ENCODE measurements at regions not wholly inside any gene's neighbourhood (a gene's known extent, or its start where the extent isn't known, plus 50 kb on each side); places are given as distances from the start of the nearest gene placed in this dataset.

DNA sequence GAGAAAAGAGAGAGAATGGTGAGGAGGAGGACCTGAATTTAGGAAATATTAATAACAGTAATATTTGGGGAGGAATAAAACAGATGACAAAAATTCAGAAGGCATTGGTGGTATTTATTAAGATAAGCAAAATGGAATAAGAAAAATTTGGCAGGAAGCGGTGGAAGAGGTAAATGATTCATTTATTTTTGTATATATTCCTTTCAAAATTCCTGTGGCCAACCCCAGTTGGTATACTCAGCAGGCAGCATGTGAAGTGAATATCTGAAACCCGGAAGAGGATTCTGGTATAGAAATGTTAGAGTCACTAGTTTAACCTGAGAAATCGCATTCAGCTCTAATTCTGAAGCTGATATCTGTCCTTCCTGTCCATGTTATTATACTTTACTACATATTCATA, 792.0 kb downstream of the KCNJ2 start:
- no peak overlapping the region for H2BK12ac ChIP-seq (ENCODE audit: low read length)
- no peak overlapping the region for H4K12ac ChIP-seq (ENCODE audit: low read depth, low read length)
- no peak overlapping the region for H3K27ac ChIP-seq (ENCODE audit: low read depth, low read length)
- H3K79me1 ChIP-seq (ENCODE audit: low read length), result no peaks in the 10 kb centered on the region
- no peaks in the 10 kb centered on the region for H3K27me3 ChIP-seq (ENCODE audit: insufficient read depth, low read length)
- H3K9me3 ChIP-seq (ENCODE audit: insufficient read depth, low read depth, low read length), result peaks cover 1% of the 10 kb centered on the region
- no peaks in the 10 kb centered on the region for H3K4me1 ChIP-seq (ENCODE audit: control insufficient read depth in 1 of 2, insufficient read depth in 2 of 2, low read length in 2 of 2)
- H3K4ac ChIP-seq (ENCODE audit: low read depth, low read length), result no peak overlapping the region
- no peak for DNase-seq
- no peak overlapping the region for H3K18ac ChIP-seq (ENCODE audit: low read length)
- H3K4me3 ChIP-seq (ENCODE audit: low read depth, low read length), result no peak overlapping the region
- no peak overlapping the region for H3K14ac ChIP-seq (ENCODE audit: low read length)
- no peak overlapping the region for H2BK120ac ChIP-seq (ENCODE audit: insufficient read depth, low read length, poor library complexity)
- H3K23ac ChIP-seq (ENCODE audit: low read length), result no peak overlapping the region
- H3K4me2 ChIP-seq (ENCODE audit: low read length), result no peak overlapping the region
- H3K9ac ChIP-seq (ENCODE audit: low read length), result no peak overlapping the region
- no peak overlapping the region for H2BK5ac ChIP-seq (ENCODE audit: low read depth, low read length, poor library complexity)
- no CpG with 5 or more reads among the region's 3 CpGs for WGBS (ENCODE audit: extremely low coverage, insufficient coverage, insufficient read length)
- H4K91ac ChIP-seq (ENCODE audit: low read depth, low read length), result no peak overlapping the region
- no peaks in the 10 kb centered on the region for H3K79me2 ChIP-seq (ENCODE audit: control insufficient read depth, insufficient read depth, low read length, poor library complexity)
- H4K8ac ChIP-seq (ENCODE audit: low read depth, low read length), result no peak overlapping the region
- no peak overlapping the region for H2AFZ ChIP-seq (ENCODE audit: insufficient read depth, low read length, poor library complexity)
- H3K36me3 ChIP-seq (ENCODE audit: control insufficient read depth in 1 of 2, insufficient read depth in 2 of 2, low read length in 2 of 2), result no peaks in the 10 kb centered on the region
- no peak overlapping the region for H2AK5ac ChIP-seq (ENCODE audit: low read length)

DNA sequence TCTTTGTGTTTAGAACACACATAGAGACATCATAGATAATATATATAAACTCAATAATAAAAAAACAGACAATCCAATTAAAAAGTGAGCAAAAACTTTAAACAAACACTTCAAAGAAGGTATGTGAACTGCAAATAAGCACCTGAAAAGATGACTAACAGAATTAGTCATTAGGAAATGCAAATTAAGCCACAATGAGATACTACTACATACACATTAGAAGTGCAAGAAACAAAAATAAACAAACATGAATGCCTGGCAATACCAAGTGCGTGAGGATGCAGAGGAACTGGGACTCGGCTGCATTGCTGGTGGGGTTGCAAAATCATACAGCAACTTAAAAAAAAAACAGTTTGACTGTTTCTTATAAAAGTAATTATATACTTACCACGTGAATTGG, 799.0 kb downstream of the KCNJ2 start:
- Histone ChIP-seq H4K91ac (ENCODE audit: low read depth, low read length) (no peak overlapping the region), H3K14ac (ENCODE audit: low read length) (no peak overlapping the region), H3K9ac (ENCODE audit: low read length) (no peak overlapping the region), H2BK12ac (ENCODE audit: low read length) (no peak overlapping the region), H3K79me1 (ENCODE audit: low read length) (no peaks in the 10 kb centered on the region), H2AFZ (ENCODE audit: insufficient read depth, low read length, poor library complexity) (no peak overlapping the region), H2BK120ac (ENCODE audit: insufficient read depth, low read length, poor library complexity) (no peak overlapping the region), H4K8ac (ENCODE audit: low read depth, low read length) (no peak overlapping the region), H3K36me3 (ENCODE audit: control insufficient read depth in 1 of 2, insufficient read depth in 2 of 2, low read length in 2 of 2) (no peaks in the 10 kb centered on the region), H3K79me2 (ENCODE audit: control insufficient read depth, insufficient read depth, low read length, poor library complexity) (no peaks in the 10 kb centered on the region), H3K4me1 (ENCODE audit: control insufficient read depth in 1 of 2, insufficient read depth in 2 of 2, low read length in 2 of 2) (no peaks in the 10 kb centered on the region), H2AK5ac (ENCODE audit: low read length) (no peak overlapping the region), H4K12ac (ENCODE audit: low read depth, low read length) (no peak overlapping the region), H3K4me2 (ENCODE audit: low read length) (no peak overlapping the region), H3K18ac (ENCODE audit: low read length) (no peak overlapping the region), H3K23ac (ENCODE audit: low read length) (no peak overlapping the region), H3K9me3 (ENCODE audit: insufficient read depth, low read depth, low read length) (peaks cover 1% of the 10 kb centered on the region), H3K4me3 (ENCODE audit: low read depth, low read length) (no peak overlapping the region), H3K4ac (ENCODE audit: low read depth, low read length) (no peak overlapping the region), H3K27ac (ENCODE audit: low read depth, low read length) (no peak overlapping the region), H2BK5ac (ENCODE audit: low read depth, low read length, poor library complexity) (no peak overlapping the region), H3K27me3 (ENCODE audit: insufficient read depth, low read length) (no peaks in the 10 kb centered on the region)
- no peak for DNase-seq
- WGBS (ENCODE audit: extremely low coverage, insufficient coverage, insufficient read length), result no CpG with 5 or more reads among the region's 3 CpGs

DNA sequence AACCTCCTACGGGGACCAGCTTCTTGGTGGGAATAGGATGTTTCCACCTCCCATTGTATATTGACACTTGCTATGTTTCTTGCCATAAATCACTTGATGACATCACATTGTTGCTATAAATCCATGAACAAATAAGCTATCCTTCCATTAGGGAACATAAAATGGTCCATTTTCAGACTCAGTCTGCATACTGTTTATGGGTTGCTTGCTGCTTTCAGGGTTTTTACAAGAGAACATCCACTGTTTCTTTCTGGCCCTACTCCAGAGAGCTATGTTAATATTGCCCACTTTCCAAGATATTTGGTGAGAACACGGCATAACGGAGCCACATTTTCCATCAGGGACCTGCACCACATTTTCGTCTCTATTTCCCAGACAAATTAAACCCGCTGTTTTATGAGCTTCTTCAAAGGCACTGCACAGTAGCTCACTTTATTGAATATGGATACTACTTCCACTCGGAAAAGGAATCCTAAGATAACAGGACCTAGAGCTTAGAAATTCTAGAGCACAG, 800.2 kb downstream of the KCNJ2 start:
- H3K79me1 ChIP-seq (ENCODE audit: low read length), result no peaks in the 10 kb centered on the region
- H2BK12ac ChIP-seq (ENCODE audit: low read length), result no peak overlapping the region
- H3K9me3 ChIP-seq (ENCODE audit: insufficient read depth, low read depth, low read length), result peaks cover 1% of the 10 kb centered on the region
- H3K79me2 ChIP-seq (ENCODE audit: control insufficient read depth, insufficient read depth, low read length, poor library complexity), result no peaks in the 10 kb centered on the region
- no peaks in the 10 kb centered on the region for H3K27me3 ChIP-seq (ENCODE audit: insufficient read depth, low read length)
- no peak overlapping the region for H2BK120ac ChIP-seq (ENCODE audit: insufficient read depth, low read length, poor library complexity)
- no peak overlapping the region for H3K14ac ChIP-seq (ENCODE audit: low read length)
- no peak for DNase-seq
- H3K4ac ChIP-seq (ENCODE audit: low read depth, low read length), result no peak overlapping the region
- H3K4me1 ChIP-seq (ENCODE audit: control insufficient read depth in 1 of 2, insufficient read depth in 2 of 2, low read length in 2 of 2), result no peaks in the 10 kb centered on the region
- no CpG with 5 or more reads among the region's 6 CpGs for WGBS (ENCODE audit: extremely low coverage, insufficient coverage, insufficient read length)
- H4K8ac ChIP-seq (ENCODE audit: low read depth, low read length), result no peak overlapping the region
- H3K36me3 ChIP-seq (ENCODE audit: control insufficient read depth in 1 of 2, insufficient read depth in 2 of 2, low read length in 2 of 2), result no peaks in the 10 kb centered on the region
- no peak overlapping the region for H3K27ac ChIP-seq (ENCODE audit: low read depth, low read length)
- no peak overlapping the region for H2AK5ac ChIP-seq (ENCODE audit: low read length)
- H4K12ac ChIP-seq (ENCODE audit: low read depth, low read length), result no peak overlapping the region
- no peak overlapping the region for H4K91ac ChIP-seq (ENCODE audit: low read depth, low read length)
- no peak overlapping the region for H2AFZ ChIP-seq (ENCODE audit: insufficient read depth, low read length, poor library complexity)
- no peak overlapping the region for H3K4me3 ChIP-seq (ENCODE audit: low read depth, low read length)
- no peak overlapping the region for H3K18ac ChIP-seq (ENCODE audit: low read length)
- H3K4me2 ChIP-seq (ENCODE audit: low read length), result no peak overlapping the region
- no peak overlapping the region for H3K23ac ChIP-seq (ENCODE audit: low read length)
- H3K9ac ChIP-seq (ENCODE audit: low read length), result no peak overlapping the region
- no peak overlapping the region for H2BK5ac ChIP-seq (ENCODE audit: low read depth, low read length, poor library complexity)

DNA sequence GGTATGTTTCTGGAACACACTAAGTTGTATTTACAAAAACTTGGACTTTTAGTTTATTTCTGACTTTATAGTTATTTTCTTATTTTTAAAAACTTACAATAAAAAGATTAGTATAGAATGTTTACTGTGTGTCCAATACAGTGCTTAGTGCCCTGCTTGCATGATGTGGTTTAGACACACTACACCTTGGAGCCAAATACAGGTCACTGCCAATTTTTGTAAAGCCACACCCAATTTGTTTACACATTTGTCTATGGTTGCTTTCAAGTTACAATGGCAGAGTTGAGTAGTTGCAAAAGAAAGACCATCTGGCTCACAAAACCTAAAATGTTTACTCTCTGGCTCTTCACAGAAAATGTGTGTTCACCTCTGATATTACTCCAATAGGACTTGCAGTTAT, 807.1 kb downstream of the KCNJ2 start:
- H3K4me1 ChIP-seq (ENCODE audit: control insufficient read depth in 1 of 2, insufficient read depth in 2 of 2, low read length in 2 of 2), result no peaks in the 10 kb centered on the region
- H3K27me3 ChIP-seq (ENCODE audit: insufficient read depth, low read length), result no peaks in the 10 kb centered on the region
- no peak overlapping the region for H2AK5ac ChIP-seq (ENCODE audit: low read length)
- no peak overlapping the region for H2AFZ ChIP-seq (ENCODE audit: insufficient read depth, low read length, poor library complexity)
- no peak overlapping the region for H3K9ac ChIP-seq (ENCODE audit: low read length)
- no peak overlapping the region for H4K12ac ChIP-seq (ENCODE audit: low read depth, low read length)
- no peak overlapping the region for H2BK5ac ChIP-seq (ENCODE audit: low read depth, low read length, poor library complexity)
- H2BK120ac ChIP-seq (ENCODE audit: insufficient read depth, low read length, poor library complexity), result no peak overlapping the region
- H3K14ac ChIP-seq (ENCODE audit: low read length), result no peak overlapping the region
- H3K4me2 ChIP-seq (ENCODE audit: low read length), result no peak overlapping the region
- no peak for DNase-seq
- H3K9me3 ChIP-seq (ENCODE audit: insufficient read depth, low read depth, low read length), result no peaks in the 10 kb centered on the region
- no peaks in the 10 kb centered on the region for H3K36me3 ChIP-seq (ENCODE audit: control insufficient read depth in 1 of 2, insufficient read depth in 2 of 2, low read length in 2 of 2)
- no peak overlapping the region for H3K27ac ChIP-seq (ENCODE audit: low read depth, low read length)
- no peak overlapping the region for H2BK12ac ChIP-seq (ENCODE audit: low read length)
- no peak overlapping the region for H3K18ac ChIP-seq (ENCODE audit: low read length)
- no peaks in the 10 kb centered on the region for H3K79me1 ChIP-seq (ENCODE audit: low read length)
- no peak overlapping the region for H4K8ac ChIP-seq (ENCODE audit: low read depth, low read length)
- H3K23ac ChIP-seq (ENCODE audit: low read length), result no peak overlapping the region
- no peak overlapping the region for H3K4me3 ChIP-seq (ENCODE audit: low read depth, low read length)
- no peaks in the 10 kb centered on the region for H3K79me2 ChIP-seq (ENCODE audit: control insufficient read depth, insufficient read depth, low read length, poor library complexity)
- no peak overlapping the region for H4K91ac ChIP-seq (ENCODE audit: low read depth, low read length)
- no peak overlapping the region for H3K4ac ChIP-seq (ENCODE audit: low read depth, low read length)
